Muscle layer of duodenum (tissue), 2 donors: ENCODE measurements at regions not wholly inside any gene's neighbourhood (a gene's known extent, or its start where the extent isn't known, plus 50 kb on each side); places are given as distances from the start of the nearest gene placed in this dataset.
"Not testable (repeated sequence)": the region's sequence is repeated elsewhere in the genome, so short reads cannot be mapped to it uniquely, and the experiment has no call there.

ENCODE experiments used
- H3K27ac ChIP-seq: one replicate; pipeline ENCODE4 v1.7.0; 2013; ENCODE audit warnings: mild to moderate bottlenecking, low read length
- H3K27me3 ChIP-seq: one replicate; pipeline ENCODE4 v1.7.0; 2013; ENCODE audit warnings: low read depth, mild to moderate bottlenecking, control low read depth, low read length
- H3K36me3 ChIP-seq, 2 donors: one replicate each; pipeline ENCODE4 v1.7.0; 2013; ENCODE audit warnings: low read length in 2 of 2, control low read depth in 1 of 2, mild to moderate bottlenecking in 1 of 2; ENCODE audit not compliant: insufficient read depth in 2 of 2, control insufficient read depth in 1 of 2
- H3K4me1 ChIP-seq, 2 donors: one replicate each; pipeline ENCODE4 v1.7.0; 2013; ENCODE audit warnings: low read length in 2 of 2, mild to moderate bottlenecking in 2 of 2, control low read depth in 1 of 2, moderate library complexity in 1 of 2; ENCODE audit not compliant: insufficient read depth in 2 of 2, control insufficient read depth in 1 of 2
- H3K4me3 ChIP-seq, 2 donors: one replicate each; pipeline ENCODE4 v1.7.0; 2013; ENCODE audit warnings: low read length in 2 of 2, low read depth in 1 of 2, mild to moderate bottlenecking in 1 of 2
- H3K9me3 ChIP-seq, 2 donors: one replicate each; pipeline ENCODE4 v1.7.0; 2013; ENCODE audit warnings: low read length in 2 of 2, control low read depth in 1 of 2, mild to moderate bottlenecking in 1 of 2; ENCODE audit not compliant: control insufficient read depth in 1 of 2
- donor health status: healthy.

DNA sequence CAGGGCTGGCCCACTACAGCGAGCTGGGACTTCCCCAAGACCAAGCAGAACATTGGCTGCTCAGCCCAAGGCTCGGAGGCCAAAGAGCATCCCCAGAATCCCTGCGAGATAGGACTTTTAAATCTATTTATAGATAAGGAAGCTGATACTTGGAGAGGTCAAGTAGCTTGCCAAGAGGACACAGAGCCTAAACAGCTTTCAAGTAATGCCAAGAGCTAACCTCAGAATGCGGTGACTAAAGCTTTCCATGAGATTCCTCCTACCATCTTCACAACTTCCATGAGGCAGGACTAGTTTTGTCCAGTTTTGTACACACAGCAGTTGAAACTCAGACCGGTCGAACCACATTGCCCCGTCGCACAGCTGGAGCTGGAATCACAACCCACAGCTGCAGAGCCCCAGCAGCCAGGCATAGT, 168.1 kb upstream of the TOP1 start:
- Histone ChIP-seq H3K9me3 (no peaks in the 10 kb centered on the region), H3K36me3 (no peaks in the 10 kb centered on the region), H3K4me1 (no peaks in the 10 kb centered on the region), H3K27ac (no peak overlapping the region), H3K4me3 (no peak overlapping the region), H3K27me3 (no peaks in the 10 kb centered on the region)

DNA sequence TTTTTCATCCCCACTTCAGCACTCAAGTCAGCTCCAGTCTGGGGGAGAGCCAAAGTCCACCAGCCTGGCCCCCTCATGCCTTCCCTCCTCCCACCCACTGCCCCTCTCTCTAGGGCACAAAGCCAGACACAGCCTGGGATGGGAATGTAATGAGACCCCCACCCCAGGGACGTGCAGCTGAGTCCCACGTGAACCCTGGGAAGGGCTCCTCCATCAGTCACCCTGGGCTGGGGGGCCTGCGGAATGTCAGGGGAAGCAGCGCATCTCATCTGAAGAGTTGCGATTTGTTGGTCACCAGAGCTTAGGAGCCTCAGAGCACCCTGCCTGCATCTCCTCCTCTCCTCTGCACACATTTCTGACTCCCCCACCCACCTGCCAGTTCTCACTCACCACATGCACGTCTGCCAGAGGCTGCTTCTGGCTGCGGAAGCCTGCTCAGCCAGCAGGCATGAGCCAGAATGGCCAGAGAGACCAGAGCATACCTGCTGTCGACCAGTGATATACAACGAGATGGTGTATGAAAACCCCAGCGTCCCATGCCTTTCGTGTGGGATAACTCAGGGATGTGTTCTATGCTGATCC, 167.1 kb upstream of the TOP1 start:
- no peak overlapping the region for H3K27ac ChIP-seq
- H3K4me3 ChIP-seq, result no peak overlapping the region
- H3K9me3 ChIP-seq, result no peaks in the 10 kb centered on the region
- H3K4me1 ChIP-seq, result no peaks in the 10 kb centered on the region
- no peaks in the 10 kb centered on the region for H3K27me3 ChIP-seq
- H3K36me3 ChIP-seq, result no peaks in the 10 kb centered on the region

DNA sequence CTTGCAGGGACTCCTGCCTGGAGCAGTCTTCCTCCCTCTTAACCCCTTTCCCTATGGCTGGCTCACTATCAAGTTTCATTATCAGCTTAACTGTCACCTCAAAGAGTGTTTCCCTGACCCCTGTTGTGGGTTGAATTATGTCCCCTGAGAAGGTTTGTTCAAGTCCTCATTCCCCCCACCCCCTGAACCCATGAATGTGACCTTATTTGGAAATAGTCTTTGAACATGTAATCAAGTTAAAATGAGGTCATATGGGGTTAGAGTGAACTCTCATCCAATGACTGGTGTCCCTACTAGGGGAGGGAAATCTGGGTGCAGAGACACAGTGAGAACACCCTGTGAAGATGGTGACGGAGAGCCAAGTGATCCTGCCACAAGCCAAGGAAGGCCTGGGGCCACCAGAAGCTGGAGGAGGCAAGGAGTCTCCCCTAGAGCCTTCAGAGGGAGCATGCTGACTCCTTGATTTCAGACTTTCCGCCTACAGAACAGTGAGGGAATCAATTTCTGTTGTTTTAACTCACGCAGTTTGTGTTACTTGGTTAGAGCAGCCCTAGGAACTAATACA, 165.2 kb upstream of the TOP1 start:
- H3K36me3 ChIP-seq, result no peaks in the 10 kb centered on the region
- no peak overlapping the region for H3K27ac ChIP-seq
- H3K9me3 ChIP-seq, result no peaks in the 10 kb centered on the region
- no peak overlapping the region for H3K4me3 ChIP-seq
- no peaks in the 10 kb centered on the region for H3K27me3 ChIP-seq
- H3K4me1 ChIP-seq, result peaks cover 0 to 6% of the 10 kb centered on the region in 2 donors

DNA sequence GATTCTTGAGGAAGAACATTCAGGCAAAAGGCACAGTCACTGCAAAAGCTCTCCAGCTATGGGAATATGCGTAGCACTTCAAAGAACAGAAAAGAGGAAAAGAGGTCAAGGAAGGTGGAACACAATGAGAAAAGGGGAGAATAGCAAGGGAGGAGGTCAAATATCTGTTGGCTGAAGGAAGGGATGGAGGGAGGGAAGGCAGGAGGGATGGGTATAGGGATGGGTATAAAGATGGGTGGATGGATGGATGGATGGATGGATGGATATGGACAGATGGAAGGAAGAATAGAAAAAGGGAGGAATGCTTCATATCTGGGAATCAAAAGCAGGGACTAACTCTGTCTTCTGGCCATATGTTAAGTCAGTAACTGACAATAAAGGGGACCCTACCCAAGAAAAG, 164.2 kb upstream of the TOP1 start:
- Histone ChIP-seq H3K4me3 (no peak overlapping the region), H3K9me3 (no peaks in the 10 kb centered on the region), H3K36me3 (no peaks in the 10 kb centered on the region), H3K27me3 (no peaks in the 10 kb centered on the region), H3K4me1 (peaks cover 0 to 16% of the 10 kb centered on the region in 2 donors), H3K27ac (no peak overlapping the region)

DNA sequence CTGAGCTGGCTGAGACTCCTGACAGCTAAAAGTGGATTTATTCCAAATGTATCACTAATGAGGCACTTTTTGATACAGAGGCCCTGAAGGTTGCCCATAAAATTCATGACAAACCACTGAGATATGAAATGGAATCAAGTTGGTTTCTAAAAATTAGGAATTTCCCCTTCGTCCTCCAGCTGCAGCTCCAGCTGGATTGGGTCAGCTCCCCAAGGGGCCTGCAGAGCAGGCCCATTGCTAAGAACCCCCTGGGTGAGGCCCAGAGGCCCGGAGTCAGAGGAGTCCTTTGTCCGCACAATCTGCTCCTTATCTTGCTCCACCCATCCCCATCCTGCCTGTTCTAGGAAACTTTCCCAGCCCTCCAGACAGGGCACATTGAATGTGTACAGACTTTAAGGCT, 163.5 kb upstream of the TOP1 start:
- H3K36me3 ChIP-seq, result no peaks in the 10 kb centered on the region
- no peaks in the 10 kb centered on the region for H3K9me3 ChIP-seq
- no peaks in the 10 kb centered on the region for H3K27me3 ChIP-seq
- H3K27ac ChIP-seq, result no peak overlapping the region
- H3K4me1 ChIP-seq, result peaks cover 0 to 21% of the 10 kb centered on the region in 2 donors
- no peak overlapping the region for H3K4me3 ChIP-seq

DNA sequence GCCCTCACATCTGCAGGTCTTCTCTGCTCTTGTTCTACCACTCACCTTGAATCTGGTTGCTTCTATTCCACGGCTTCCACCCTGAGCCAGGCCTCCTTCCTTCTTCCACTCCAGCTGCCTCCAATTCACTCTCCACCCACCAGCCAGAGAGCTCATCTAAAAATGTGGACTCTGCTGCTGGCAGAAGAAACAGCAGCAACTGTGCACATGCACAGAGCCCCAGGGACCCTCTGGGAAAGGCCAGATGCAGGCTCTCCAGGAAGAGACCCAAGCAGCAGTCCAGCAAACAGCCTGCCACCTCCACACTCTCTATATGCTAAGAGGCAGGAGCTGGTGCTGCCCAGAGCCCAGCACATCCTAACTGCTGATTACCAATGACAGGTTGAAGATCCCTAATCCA, 162.6 kb upstream of the TOP1 start:
- no peak overlapping the region for H3K4me3 ChIP-seq
- no peak overlapping the region for H3K27ac ChIP-seq
- no peaks in the 10 kb centered on the region for H3K9me3 ChIP-seq
- H3K4me1 ChIP-seq, result peaks cover 0 to 21% of the 10 kb centered on the region in 2 donors
- H3K27me3 ChIP-seq, result no peaks in the 10 kb centered on the region
- H3K36me3 ChIP-seq, result no peaks in the 10 kb centered on the region

DNA sequence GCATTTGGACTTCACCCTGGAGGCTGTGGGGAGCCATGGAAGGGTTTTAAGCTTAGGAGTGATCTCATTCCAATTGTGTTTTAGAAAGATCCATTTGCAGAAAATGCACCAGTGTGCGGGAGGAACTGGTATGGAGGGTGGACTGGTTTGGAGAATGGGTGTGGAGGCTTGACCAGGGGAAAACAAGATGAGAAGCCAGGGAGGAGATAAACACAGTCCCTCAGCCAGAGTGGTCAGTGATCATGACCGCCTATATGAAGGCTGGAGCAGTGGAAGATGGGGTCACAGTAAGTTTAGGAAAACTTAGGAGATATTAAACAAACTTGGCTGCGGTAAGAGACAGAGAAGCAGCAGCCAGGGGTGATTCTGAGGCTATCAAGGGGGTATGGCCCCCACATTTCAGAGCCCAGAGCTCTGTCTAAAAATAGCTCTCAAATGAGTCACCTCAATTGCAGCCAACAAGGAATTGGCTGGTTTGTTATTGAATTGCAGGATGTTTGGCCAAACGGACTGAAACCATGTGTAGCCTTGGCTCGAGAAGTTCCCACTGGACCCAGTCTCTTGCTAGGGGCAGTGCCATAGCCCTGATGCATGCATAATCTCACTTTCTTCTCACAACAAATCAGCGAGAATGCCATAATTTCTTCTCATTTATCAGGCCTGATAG, 159.9 kb upstream of the TOP1 start:
- Histone ChIP-seq H3K27me3 (no peaks in the 10 kb centered on the region), H3K4me3 (no peak overlapping the region), H3K9me3 (no peaks in the 10 kb centered on the region), H3K4me1 (peaks cover 0 to 21% of the 10 kb centered on the region in 2 donors), H3K27ac (no peak overlapping the region), H3K36me3 (no peaks in the 10 kb centered on the region)

DNA sequence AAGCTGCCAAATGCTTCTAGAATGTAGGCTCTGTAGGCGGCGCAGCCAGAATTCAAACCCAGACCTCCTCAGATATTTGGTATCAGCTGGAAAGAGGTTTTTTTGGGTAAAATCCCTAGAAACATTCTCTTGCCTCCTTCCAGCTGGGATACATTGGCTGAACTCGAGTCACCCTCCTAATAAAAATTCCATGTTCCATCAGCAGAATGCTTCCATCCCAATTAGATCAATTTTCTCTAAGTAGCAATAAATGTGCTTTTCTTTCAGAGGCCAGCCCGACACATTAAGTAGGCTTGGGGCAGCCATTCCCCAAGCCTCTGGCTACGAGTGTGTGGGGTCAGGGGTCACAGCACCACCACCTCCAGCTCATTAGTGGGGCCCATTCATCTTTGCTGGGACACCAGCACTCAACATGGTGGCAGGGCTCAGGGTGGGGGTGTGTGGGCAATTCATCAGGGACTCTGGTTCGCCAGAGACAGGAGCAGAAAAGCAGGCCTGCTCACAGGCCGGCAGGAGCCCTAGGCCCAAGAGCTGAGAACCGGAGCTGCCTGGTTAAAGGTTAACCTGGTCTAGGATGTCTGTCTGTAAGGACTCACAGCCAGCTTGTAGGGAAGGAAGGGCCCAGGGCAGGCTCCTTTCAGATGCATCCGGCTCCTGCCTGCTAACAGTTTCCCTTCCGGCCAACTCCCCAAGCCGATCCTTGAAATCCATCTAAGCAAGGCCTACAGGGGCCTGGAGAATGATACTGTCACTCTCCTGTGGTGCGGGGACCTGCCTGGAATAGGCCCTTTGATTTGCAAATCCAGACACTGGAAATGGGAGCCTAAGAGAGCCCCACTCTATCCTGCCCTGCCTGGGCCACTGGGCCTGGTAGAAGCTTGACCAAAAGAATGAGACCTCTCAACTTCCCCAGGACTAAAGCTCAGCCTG, 159.1 kb upstream of the TOP1 start:
- Histone ChIP-seq H3K27me3 (no peaks in the 10 kb centered on the region), H3K36me3 (no peaks in the 10 kb centered on the region), H3K4me1 (peaks cover 0 to 21% of the 10 kb centered on the region in 2 donors), H3K27ac (no peak overlapping the region), H3K4me3 (no peak overlapping the region), H3K9me3 (no peaks in the 10 kb centered on the region)

DNA sequence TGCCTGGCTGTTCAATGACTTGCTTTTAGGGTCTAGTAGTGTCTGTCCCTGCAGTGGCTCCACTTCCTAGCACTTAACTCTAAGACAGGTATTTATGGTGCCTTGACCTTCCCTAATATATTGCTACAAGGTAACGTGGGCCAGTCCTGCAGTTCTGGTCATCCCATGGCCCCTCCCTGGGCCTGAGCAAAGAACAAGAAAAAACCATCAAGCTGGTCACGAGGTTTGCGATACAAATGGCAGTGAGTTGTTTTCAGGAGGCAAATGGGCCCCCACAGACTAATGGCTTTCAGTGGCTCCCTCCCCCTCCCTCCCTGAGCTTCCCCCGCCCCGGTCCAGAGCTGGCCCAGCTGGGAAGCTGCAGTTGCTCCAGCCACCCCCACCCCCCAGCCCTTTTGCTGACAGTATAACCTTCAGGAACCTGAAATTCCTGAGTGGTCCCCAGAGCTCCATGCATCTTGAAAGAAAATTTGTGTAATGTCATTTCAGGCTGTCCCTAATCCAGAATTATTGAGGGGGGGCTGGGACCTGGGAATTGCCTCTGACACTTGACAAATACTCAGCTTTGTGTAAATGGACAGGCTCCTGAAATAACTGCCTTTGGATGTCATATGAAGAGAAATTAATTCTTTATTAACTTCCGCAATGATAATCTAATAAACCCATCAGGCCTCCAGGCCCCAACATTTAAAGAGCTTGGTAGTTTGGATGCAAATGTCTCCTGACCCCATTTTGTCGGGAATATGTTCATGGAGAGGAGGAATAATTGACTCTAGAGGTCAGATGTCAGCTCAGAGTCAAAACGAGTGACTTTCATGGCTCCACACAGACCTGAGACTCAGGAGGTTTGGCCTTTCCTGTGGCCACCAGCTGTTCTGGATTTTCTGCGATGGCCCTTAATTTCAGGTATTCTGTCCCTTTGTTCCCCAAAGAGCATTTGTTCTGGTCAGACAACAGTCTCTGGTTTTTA, 153.2 kb upstream of the TOP1 start:
- Histone ChIP-seq H3K27me3 (no peaks in the 10 kb centered on the region), H3K4me3 (no peak overlapping the region), H3K36me3 (no peaks in the 10 kb centered on the region), H3K4me1 (no peaks in the 10 kb centered on the region), H3K27ac (no peak overlapping the region), H3K9me3 (peaks cover 0 to 5% of the 10 kb centered on the region in 2 donors)

DNA sequence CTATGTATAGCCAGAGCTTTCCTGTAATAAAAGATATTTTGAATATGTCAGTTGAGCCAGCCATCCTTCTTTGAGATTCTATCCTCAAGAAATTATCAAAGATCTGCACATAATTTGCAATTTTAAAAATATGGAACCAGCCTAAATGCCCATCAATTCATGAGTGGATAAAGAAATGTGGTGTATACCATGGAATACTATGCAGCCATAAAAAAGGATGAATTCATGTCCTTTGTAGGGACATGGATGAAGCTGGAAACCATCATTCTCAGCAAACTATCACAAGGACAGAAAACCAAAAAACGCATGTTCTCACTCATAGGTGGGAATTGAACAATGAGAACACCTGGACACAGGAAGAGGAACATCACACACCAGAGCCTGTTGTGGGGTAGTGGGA, 150.5 kb upstream of the TOP1 start:
- not testable (repeated sequence) for H3K36me3 ChIP-seq, H3K27me3 ChIP-seq, H3K4me3 ChIP-seq, H3K27ac ChIP-seq, H3K4me1 ChIP-seq
- peaks cover 0 to 11% of the 10 kb centered on the region in 2 donors for H3K9me3 ChIP-seq
